ENCODE measurements at regions not wholly inside any gene's neighbourhood (a gene's known extent, or its start where the extent isn't known, plus 50 kb on each side); places are given as distances from the start of the nearest gene placed in this dataset.

DNA sequence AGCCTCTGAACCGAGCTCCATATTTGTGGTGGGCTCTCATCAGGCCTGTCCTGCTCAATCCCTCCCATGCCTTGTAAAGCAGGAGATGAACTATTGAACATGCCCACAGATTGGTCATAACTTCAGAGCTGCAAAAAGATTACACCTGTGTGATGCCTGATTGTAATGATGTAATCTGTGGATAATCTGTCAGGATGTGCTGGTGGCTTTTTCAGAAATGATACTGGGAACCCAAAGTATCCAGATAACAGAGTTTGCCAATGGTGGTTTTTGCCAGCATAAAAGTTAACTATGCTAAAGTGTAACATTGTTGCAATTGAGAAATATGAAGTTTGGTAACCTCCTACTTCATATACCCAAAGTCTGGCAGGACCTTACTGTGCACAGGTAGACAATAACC lies 393.4 kb downstream of the RAPGEF2 start:
- no peak for TF ChIP-seq CTCF (IDR thresholded peaks at IDR 0.05; ENCODE audit: low read length)
- TF ChIP-seq EZH2 (optimal IDR thresholded peaks at IDR 0.05; ENCODE audit: low read depth, low read length), result no peak

Measured in MM.1S (cell line).